ENCODE measurements at regions not wholly inside any gene's neighbourhood (a gene's known extent, or its start where the extent isn't known, plus 50 kb on each side); places are given as distances from the start of the nearest gene placed in this dataset.

DNA sequence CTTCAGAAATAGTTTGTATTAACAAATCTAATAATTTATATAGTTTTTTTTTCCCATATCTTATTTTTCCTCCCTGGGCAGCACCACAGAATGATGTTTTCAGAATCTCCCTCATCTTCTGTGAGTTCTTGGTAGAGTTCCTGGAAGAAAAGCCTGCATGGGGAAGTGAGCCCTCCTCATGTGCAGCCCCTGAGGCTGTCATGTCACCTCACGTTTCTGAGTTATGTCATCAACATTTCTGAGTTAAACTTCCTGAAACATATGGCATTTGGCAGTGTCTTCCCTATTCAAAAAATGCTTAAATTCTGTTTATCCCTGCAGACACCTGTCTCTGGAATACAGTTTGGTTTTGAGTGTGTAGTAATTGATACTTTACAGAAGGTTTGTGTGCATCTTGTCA lies 979.0 kb downstream of the TMEM121 start:
- TF ChIP-seq, protein P1, sequence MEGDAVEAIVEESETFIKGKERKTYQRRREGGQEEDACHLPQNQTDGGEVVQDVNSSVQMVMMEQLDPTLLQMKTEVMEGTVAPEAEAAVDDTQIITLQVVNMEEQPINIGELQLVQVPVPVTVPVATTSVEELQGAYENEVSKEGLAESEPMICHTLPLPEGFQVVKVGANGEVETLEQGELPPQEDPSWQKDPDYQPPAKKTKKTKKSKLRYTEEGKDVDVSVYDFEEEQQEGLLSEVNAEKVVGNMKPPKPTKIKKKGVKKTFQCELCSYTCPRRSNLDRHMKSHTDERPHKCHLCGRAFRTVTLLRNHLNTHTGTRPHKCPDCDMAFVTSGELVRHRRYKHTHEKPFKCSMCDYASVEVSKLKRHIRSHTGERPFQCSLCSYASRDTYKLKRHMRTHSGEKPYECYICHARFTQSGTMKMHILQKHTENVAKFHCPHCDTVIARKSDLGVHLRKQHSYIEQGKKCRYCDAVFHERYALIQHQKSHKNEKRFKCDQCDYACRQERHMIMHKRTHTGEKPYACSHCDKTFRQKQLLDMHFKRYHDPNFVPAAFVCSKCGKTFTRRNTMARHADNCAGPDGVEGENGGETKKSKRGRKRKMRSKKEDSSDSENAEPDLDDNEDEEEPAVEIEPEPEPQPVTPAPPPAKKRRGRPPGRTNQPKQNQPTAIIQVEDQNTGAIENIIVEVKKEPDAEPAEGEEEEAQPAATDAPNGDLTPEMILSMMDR (conservative IDR thresholded peaks at IDR 0.05; ENCODE audit: low read depth, low read length) = no peak
- DNase-seq (ENCODE audit: low read depth) = no peak
- H3K4me3 ChIP-seq (ENCODE audit: low read depth, low read length) = no peak overlapping the region

DNA sequence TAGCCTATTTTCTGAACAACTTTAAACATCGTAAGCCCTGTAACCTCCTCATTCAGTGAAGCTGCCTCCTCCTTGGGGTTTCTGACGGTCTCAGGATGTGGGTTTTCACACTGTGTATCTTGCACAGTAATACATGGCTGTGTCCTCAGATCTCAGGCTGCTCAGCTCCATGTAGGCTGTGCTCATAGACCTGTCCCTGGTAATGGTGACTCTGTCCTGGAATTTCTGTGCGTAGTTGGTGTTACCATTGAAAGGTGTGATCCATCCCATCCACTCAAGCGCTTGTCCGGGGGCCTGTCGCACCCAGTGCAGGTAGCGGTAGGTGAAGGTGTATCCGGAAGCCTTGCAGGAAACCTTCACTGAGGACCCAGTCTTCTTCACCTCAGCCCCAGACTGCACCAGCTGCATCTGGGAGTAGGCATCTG lies 980.5 kb downstream of the TMEM121 start:
- no peak for DNase-seq (ENCODE audit: low read depth)
- no peak overlapping the region for H3K4me3 ChIP-seq (ENCODE audit: low read depth, low read length)
- TF ChIP-seq, protein P1 (conservative IDR thresholded peaks at IDR 0.05; ENCODE audit: low read depth, low read length) = no peak

DNA sequence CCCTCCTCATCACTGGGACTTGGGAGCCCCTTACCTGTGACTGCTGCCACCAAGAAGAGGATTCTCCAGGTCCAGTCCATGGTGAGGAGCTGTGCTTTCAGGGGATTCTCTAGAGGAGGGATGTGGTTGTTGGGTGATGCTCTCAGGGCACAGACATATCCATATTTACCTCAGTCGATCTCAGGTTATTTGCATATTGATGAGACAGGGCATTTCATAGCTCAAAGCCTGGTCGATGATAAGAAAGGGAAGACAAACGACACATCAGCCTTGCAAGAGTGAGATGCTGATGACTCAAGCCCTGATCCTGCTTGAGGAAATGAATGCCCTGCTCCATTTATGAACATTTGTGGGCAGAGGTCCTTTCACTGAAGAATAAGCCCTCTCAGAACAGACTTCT lies 981.0 kb downstream of the TMEM121 start:
- TF ChIP-seq, protein P1 (conservative IDR thresholded peaks at IDR 0.05; ENCODE audit: low read depth, low read length) = no peak
- no peak overlapping the region for H3K4me3 ChIP-seq (ENCODE audit: low read depth, low read length)
- no peak for DNase-seq (ENCODE audit: low read depth)

DNA sequence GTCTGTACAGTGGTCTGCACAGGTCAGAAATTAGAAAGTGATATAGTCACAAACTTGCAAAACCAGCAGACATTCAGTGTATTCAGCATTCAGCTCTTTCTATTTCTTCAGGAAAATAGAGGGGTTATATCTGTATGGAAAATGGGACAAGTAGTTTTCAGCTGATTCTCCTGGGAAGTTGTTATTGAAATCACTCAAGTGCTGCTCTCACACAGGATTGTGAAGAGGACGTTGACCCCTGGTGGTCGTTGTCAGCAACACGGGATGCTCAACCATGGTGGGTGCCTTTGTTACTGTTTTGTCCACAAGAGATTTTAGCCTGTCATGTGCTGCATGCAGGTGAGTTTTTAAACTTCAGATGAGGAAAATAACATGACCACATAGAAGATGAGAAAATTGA lies 981.8 kb downstream of the TMEM121 start:
- no peak overlapping the region for H3K4me3 ChIP-seq (ENCODE audit: low read depth, low read length)
- TF ChIP-seq, protein P1 (conservative IDR thresholded peaks at IDR 0.05; ENCODE audit: low read depth, low read length) = no peak
- DNase-seq (ENCODE audit: low read depth) = no peak

DNA sequence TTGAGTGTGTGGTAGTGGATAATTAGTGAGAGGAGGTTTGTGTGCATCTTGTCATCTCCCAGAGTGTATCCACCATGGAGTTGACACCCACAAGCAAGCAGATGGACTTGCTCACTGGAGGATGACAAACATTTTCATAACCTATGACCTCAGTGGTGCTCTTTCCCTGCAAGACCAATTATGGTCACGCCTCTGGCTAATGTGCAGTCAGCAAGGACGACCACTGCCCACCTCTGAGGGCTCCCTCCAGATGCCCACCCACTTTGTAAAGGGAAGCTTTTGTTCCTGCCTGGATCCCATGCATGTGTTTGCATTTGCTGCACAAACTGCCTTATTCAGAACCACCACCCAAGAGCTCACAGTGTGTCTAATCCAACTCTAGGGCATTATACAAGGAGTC lies 982.8 kb downstream of the TMEM121 start:
- TF ChIP-seq, protein P1 (conservative IDR thresholded peaks at IDR 0.05; ENCODE audit: low read depth, low read length) = no peak

DNA sequence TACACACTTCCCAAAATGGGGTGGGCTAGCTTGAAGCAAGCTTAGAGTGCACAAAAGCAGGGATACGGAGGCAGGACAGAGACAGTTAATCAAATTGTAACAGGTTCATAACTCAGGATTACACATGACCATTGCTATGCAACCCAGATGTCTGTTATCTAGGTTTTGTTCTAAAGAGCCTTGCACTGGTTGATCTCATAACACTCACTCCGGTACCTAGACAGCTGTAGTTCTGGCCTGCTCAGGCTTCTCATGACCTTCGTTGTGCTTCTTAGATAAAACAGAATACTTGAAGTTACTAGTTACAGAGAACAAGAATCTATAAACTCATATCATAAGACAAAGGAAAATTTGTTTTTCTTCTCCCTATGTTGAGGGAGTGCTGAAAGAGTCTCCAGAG lies 983.4 kb downstream of the TMEM121 start:
- TF ChIP-seq, protein P1 (conservative IDR thresholded peaks at IDR 0.05; ENCODE audit: low read depth, low read length) = no peak
- DNase-seq (ENCODE audit: low read depth) = no peak
- H3K4me3 ChIP-seq (ENCODE audit: low read depth, low read length) = no peak overlapping the region

More for the DNA sequence above, 982.8 kb downstream of the TMEM121 start:
- no peak for DNase-seq (ENCODE audit: low read depth)
- H3K4me3 ChIP-seq (ENCODE audit: low read depth, low read length) = no peak overlapping the region

DNA sequence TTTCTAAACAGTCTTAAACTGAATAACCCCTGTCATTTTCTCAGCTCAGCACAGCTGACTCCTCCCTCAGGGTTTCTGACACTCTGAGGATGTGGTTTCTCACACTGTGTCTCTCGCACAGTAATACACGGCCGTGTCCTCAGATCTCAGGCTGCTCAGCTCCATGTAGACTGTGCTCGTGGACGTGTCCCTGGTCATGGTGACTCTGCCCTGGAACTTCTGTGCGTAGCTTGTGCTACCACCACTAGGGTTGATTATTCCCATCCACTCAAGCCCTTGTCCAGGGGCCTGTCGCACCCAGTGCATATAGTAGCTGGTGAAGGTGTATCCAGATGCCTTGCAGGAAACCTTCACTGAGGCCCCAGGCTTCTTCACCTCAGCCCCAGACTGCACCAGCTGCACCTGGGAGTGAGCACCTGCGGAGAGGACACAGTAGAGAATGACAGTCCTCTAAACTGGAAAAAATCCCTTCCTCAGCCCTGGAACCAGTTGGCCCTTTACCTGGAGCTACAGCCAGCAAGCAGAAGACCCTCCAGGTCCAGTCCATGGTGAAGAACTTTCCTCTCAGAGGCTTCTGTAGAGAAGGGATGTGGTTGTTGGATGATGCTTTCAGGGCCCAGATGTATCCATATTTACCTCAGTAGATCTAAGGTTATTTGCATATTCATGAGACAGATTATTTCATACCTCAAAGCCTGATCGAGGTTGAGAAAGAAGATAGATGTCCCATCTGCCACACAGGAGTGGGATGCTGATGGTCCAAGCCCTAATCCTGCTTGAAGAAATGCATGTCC lies 984.8 kb downstream of the TMEM121 start:
- H3K4me3 ChIP-seq (ENCODE audit: low read depth, low read length) = no peak overlapping the region
- TF ChIP-seq, protein P1 (conservative IDR thresholded peaks at IDR 0.05; ENCODE audit: low read depth, low read length) = no peak
- DNase-seq (ENCODE audit: low read depth) = no peak
